ENCODE measurements at regions not wholly inside any gene's neighbourhood (a gene's known extent, or its start where the extent isn't known, plus 50 kb on each side); places are given as distances from the start of the nearest gene placed in this dataset.

GRCh38 chr2:12612671-12613070, 104.1 kb upstream of the TRIB2 start:
- Histone ChIP-seq H3K27me3 (ENCODE audit: control insufficient read depth, low read length) (no peaks in the 10 kb centered on the region), H3K4me3 (ENCODE audit: low read length) (peak overlapping the region; percentile 47), H3K27ac (ENCODE audit: low read depth, low read length) (peak overlapping the region; percentile 52), H3K4me1 (ENCODE audit: control insufficient read depth, low read length) (peaks cover 61% of the 10 kb centered on the region), H3F3A (ENCODE audit: control insufficient read depth, insufficient read depth) (peaks cover 3% of the 10 kb centered on the region; the same call in 1 of the 2 replicates), H3K9me2 (replicated peaks; ENCODE audit: control insufficient read depth, low read length) (no peaks in the 10 kb centered on the region), H3K79me2 (ENCODE audit: control insufficient read depth, low read length) (no peaks in the 10 kb centered on the region), H3K9me3 (ENCODE audit: control insufficient read depth, insufficient read depth, low read length) (no peaks in the 10 kb centered on the region), H4K20me1 (ENCODE audit: control insufficient read depth, insufficient read depth, low read depth, low read length) (no peaks in the 10 kb centered on the region), H3K36me3 (ENCODE audit: control insufficient read depth, low read length) (no peaks in the 10 kb centered on the region), H3K4me2 (ENCODE audit: low read length) (peak overlapping the region; percentile 65)
- TF ChIP-seq EZH2phosphoT487 (IDR thresholded peaks at IDR 0.05; ENCODE audit: borderline replicate concordance, low read length) (no peak), CTCF (IDR thresholded peaks at IDR 0.05; ENCODE audit: low read depth, low read length, poor library complexity, severe bottlenecking) (no peak)

DNA sequence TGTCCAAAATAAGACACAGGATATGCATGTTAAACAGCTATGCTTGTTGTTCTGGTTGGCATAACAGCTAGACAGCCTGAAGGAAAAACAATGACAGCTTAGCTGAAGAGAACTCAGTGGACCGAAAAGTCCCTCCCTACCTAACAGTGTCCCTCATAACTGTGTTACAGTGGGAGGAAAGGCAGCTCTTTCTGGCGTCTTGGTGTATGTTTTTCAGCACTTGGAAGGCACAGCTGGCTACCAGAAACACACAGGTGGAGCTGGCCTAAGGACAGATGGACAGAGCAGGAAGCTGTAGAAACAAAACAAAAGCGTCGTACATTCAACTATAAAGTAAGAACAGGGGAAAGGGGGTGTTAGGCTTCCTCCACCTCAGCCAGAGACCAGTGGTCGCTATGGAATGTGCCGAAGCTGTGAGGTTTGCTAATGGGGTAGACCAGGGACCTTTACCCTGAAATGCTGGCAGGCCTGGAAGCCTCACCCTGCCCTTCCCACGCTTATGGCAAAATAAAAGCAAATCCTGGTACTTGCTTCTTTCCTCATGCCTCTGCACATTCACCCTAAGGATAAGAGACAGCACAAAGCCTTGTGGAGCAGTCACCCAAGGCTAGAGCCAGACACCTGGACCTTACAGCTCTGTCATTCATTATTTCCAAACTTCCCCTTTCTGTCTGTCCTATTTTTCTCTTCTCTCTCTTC, 103.5 kb upstream of the TRIB2 start:
- H3K4me3 ChIP-seq (ENCODE audit: low read length) = peak overlapping the region; percentile 47
- peak overlapping the region; percentile 52 for H3K27ac ChIP-seq (ENCODE audit: low read depth, low read length)

GRCh38 chr2:12615509-12615908, 101.2 kb upstream of the TRIB2 start:
- Histone ChIP-seq H3K36me3 (ENCODE audit: control insufficient read depth, low read length) (no peaks in the 10 kb centered on the region), H3K4me2 (ENCODE audit: low read length) (no peak overlapping the region), H3K9me2 (replicated peaks; ENCODE audit: control insufficient read depth, low read length) (no peaks in the 10 kb centered on the region), H3K4me1 (ENCODE audit: control insufficient read depth, low read length) (peaks cover 59% of the 10 kb centered on the region), H3K27ac (ENCODE audit: low read depth, low read length) (no peak overlapping the region), H3K9me3 (ENCODE audit: control insufficient read depth, insufficient read depth, low read length) (no peaks in the 10 kb centered on the region), H3F3A (ENCODE audit: control insufficient read depth, insufficient read depth) (no peaks in the 10 kb centered on the region), H3K27me3 (ENCODE audit: control insufficient read depth, low read length) (no peaks in the 10 kb centered on the region), H4K20me1 (ENCODE audit: control insufficient read depth, insufficient read depth, low read depth, low read length) (no peaks in the 10 kb centered on the region), H3K79me2 (ENCODE audit: control insufficient read depth, low read length) (no peaks in the 10 kb centered on the region), H3K4me3 (ENCODE audit: low read length) (no peak overlapping the region)
- no peak for TF ChIP-seq CTCF (IDR thresholded peaks at IDR 0.05; ENCODE audit: low read depth, low read length, poor library complexity, severe bottlenecking)
- no peak for TF ChIP-seq EZH2phosphoT487 (IDR thresholded peaks at IDR 0.05; ENCODE audit: borderline replicate concordance, low read length)

More for the DNA sequence above, 103.5 kb upstream of the TRIB2 start:
- Histone ChIP-seq H3K36me3 (ENCODE audit: control insufficient read depth, low read length) (no peaks in the 10 kb centered on the region), H3F3A (ENCODE audit: control insufficient read depth, insufficient read depth) (peaks cover 3% of the 10 kb centered on the region; the same call in 1 of the 2 replicates), H3K79me2 (ENCODE audit: control insufficient read depth, low read length) (no peaks in the 10 kb centered on the region), H3K27me3 (ENCODE audit: control insufficient read depth, low read length) (no peaks in the 10 kb centered on the region), H3K4me2 (ENCODE audit: low read length) (peak overlapping the region; percentile 65), H4K20me1 (ENCODE audit: control insufficient read depth, insufficient read depth, low read depth, low read length) (no peaks in the 10 kb centered on the region), H3K9me2 (replicated peaks; ENCODE audit: control insufficient read depth, low read length) (no peaks in the 10 kb centered on the region), H3K4me1 (ENCODE audit: control insufficient read depth, low read length) (peaks cover 65% of the 10 kb centered on the region), H3K9me3 (ENCODE audit: control insufficient read depth, insufficient read depth, low read length) (no peaks in the 10 kb centered on the region)
- no peak for TF ChIP-seq EZH2phosphoT487 (IDR thresholded peaks at IDR 0.05; ENCODE audit: borderline replicate concordance, low read length)
- no peak for TF ChIP-seq CTCF (IDR thresholded peaks at IDR 0.05; ENCODE audit: low read depth, low read length, poor library complexity, severe bottlenecking)
